ENCODE measurements at regions not wholly inside any gene's neighbourhood (a gene's known extent, or its start where the extent isn't known, plus 50 kb on each side); places are given as distances from the start of the nearest gene placed in this dataset.

DNA sequence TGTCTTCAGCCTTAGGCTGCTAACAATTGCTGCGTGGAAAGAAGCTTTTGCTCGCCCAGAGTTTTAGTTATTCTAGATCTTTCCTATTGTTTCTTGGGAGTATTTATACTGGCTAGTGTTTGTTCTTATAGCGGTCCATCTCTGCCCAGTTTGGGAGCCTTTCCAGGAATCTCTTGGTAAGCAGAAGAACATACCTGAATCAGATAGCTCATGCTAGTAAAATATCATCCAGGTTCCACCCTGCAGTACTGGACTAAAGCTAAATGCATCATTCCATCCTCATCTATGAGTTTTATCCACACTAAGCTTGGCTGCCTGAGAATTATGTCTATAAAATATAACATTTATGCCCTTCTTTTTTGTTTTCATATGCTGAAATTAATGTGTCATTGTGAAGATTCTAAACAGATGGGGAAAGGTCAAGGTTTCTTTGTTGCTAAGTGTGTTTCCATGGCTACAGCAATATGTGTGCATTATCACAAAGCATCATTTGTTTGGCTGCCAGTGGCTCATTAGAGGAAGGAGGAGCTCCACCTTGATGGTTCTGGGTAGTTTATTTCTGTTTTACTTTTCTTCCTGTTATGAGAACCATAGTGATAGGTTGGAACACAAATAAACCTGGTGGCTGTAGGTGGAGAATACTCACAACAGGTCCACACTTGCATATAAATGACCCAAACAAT, 182.8 kb downstream of the PIK3C3 start:
- no peak for DNase-seq

DNA sequence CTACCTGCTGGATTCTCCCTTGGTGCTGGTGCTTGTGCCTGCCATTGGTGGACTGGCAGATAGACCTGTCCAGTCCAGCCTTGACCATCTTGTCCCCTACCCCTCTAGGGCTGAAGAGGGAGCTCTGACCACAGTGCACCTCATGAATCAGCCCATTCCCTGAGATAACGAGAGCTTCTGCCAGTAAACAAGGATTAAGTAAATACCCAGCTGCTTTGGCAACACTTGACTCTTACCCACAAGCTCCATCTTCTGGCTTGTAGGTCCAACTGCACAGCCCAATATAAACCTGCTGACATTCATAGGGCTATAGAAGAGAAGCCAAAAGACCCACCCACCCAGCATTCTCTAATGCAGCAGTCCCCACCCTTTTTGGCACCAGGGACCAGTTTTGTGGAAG, 186.4 kb downstream of the PIK3C3 start:
- no peak for DNase-seq

- no peak for DNase-seq
These were observed 200.0 kb downstream of the PIK3C3 start for GRCh38 chr18:42155024-42155423.

DNA sequence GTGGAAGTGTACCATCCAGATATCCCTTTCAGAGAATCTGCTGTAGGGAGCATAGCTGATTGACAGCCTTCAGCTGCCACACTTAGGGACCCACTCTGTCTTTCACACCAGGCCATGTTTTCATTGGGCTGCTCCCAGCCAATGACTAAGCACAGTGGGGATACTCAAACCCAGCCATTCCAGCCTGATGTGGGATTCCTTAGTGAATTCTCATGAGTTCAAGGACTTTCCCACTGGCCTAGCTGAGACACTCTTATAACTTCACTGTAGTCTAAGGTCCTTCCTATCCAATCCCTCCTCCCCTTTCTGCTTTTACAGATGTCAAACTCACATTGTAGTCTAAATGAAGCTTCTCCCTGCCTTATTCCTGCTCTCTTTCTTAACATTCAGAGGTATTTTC, 201.2 kb downstream of the PIK3C3 start:
- no peak for DNase-seq

- no peak for DNase-seq
These were observed 202.4 kb downstream of the PIK3C3 start for GRCh38 chr18:42157420-42157819.

GRCh38 chr18:42157878-42158277, 202.8 kb downstream of the PIK3C3 start:
- no peak for DNase-seq

DNA sequence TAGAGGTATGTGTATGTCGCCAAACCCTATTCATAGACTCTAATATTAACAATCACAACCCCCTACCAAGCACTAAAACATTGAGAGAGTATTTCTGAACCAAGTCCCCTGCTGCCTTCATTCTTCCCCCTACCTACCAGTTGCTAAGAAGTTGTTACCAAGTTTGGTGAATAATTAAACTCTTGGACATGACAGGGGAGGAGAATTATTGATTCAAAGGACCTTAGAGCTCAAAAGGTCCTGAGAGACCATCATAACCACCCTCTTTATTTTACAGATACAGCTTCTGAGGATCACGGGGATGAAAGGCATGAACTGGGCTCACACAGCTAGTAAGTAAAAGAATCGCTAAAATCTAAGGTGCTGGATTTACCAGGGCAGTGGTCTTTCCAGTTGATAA, 204.1 kb downstream of the PIK3C3 start:
- no peak for DNase-seq

DNA sequence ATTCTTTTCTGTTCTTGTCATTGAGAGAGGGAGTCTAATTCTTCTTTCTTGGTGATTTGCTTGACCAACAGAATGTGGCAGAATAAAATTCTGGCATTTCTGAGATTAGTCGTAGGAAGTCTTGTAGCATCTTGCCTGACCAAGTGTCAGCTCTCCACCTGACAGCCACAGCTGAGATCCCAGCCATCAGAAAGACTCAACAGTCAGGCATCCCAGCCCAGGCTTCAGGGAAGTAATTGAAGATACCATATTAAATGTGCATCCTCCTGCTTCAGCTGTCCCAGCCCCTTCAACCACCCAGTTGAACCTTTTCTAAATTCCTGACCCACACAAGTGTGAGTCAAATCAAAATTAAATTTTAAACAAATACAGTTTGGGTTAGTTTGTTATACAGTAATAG, 208.3 kb downstream of the PIK3C3 start:
- no peak for DNase-seq

DNA sequence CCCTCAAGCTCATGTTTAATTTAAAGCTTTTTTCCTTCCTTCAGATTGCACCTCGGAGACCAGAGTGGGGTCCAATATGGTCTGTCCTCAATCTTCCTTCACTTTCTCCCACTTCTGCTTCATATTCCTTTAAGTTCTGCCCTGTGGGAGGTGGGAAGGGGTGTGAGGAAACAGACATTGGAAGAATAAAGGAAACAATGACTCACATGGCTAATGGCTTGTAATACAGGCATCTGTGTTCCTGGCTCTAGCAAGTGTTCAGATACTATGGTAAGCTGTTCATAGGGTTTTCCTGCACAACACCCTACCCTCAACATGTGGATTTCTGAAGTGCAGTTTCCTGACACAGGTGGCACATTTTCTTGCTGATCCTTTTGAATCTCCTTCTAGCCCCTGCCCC, 209.5 kb downstream of the PIK3C3 start:
- no peak for DNase-seq

GRCh38 chr18:42165922-42166513, 211.0 kb downstream of the PIK3C3 start:
- DNase-seq, result no peak

GRCh38 chr18:42168487-42168886, 213.5 kb downstream of the PIK3C3 start:
- DNase-seq, result no peak

DNA sequence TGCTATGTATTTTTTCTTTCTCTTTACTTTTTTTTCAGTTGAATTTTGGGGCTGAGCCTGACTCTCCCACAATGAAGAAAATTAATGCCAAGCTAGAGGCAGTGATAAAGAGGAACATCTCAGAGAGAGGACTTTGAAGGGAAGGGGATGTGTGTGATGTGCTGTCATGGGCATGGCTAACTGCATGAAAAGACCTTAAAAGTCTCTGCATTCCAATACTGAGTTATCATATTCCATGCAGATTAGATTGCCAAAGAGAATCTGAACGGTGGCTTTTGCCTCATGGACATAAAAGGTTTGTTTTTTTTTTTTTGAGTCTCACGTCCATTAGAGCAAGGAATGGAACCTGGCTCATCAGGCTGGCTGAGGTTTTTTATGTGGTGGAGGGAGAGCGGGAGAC, 213.9 kb downstream of the PIK3C3 start:
- DNase-seq, result no peak

DNA sequence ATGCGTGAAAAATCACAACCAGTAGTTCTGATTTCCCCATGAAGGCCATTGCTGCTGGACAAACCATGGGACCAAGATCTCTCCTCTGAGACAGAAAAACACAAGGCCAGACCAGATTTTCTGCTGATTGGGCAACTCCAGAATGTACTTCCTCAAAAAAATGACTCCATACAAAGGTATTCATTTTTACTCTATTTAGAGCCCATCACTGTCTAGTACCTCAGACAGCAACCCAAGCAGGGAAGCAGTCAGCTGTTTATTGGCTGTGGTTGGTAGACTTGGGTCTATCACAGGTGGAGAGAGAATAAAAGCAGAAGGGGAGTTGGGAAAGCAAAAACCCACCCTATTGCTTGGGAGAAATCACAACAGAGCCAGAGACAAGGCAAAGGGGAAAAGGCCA, 219.9 kb downstream of the PIK3C3 start:
- DNase-seq, result peak; percentile 35

DNA sequence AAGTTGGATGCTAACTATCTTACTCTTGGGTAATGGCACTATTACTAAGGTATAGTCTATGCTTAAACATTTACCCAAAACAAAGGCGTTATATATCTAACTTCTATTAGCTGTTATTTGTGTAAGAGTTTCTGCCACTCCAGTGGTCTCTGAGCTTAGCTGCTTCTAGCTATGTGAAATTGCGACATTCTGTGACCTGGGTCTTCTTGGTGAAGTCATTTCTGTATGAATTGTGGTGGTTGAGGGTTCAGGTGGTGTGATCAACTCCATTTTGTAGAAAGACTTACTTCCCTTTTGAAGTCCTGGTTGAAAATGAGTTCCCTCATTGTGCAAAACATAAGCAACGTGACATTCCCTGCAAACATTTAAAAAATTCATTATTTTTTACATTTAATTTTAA, 221.6 kb downstream of the PIK3C3 start:
- DNase-seq, result no peak

- DNase-seq, result no peak
These were observed 222.4 kb downstream of the PIK3C3 start for GRCh38 chr18:42177390-42177789.

GRCh38 chr18:42178376-42179080, 223.5 kb downstream of the PIK3C3 start:
- DNase-seq, result no peak

DNA sequence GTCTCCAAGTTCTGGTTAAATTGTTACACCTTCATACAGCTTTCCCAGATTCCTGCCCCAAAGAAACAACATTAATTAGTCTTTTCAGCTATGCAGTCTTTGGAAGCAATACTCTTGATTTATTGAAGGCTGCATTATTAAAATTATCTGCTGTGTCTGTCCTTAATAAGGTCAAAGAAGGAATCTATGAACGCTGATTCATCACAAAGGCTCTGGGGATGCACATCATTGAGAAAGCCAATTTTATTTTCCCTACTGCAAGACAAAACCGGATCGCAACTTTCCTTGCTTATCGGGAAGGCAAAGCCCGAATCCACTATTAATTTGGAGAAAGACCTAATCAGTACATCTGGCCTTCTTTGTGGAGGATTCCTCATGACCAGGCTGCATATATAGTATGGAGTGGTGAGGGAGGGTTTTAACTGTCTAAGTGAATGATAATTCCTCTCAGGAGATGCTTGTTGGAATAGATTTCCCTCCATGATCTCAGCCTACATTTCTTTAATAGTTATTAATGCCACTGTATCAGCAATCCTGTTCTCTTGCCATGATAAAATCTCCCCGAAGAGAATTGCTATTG, 224.6 kb downstream of the PIK3C3 start:
- no peak for DNase-seq

DNA sequence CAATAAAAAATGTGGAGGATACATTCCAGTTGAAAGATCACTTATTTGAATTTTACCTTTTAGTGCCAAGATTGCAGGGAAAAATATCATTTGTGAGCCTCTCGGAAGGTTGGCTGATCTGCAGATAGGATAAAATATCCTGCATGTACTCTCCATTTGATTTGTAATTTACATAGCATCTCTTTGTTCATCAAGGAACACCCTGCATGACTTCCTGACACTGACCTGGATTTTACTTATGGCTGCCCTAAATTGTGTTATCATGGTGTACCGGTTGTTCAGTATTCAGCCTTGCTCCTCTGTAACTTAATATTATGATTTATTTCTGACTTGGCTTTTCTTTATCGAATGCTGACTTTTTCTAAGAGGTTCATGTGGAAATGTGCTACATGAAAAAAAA, 226.4 kb downstream of the PIK3C3 start:
- no peak for DNase-seq

GRCh38 chr18:42182728-42183700, 228.0 kb downstream of the PIK3C3 start:
- no peak for DNase-seq

GRCh38 chr18:42183746-42184145, 228.7 kb downstream of the PIK3C3 start:
- no peak for DNase-seq

DNA sequence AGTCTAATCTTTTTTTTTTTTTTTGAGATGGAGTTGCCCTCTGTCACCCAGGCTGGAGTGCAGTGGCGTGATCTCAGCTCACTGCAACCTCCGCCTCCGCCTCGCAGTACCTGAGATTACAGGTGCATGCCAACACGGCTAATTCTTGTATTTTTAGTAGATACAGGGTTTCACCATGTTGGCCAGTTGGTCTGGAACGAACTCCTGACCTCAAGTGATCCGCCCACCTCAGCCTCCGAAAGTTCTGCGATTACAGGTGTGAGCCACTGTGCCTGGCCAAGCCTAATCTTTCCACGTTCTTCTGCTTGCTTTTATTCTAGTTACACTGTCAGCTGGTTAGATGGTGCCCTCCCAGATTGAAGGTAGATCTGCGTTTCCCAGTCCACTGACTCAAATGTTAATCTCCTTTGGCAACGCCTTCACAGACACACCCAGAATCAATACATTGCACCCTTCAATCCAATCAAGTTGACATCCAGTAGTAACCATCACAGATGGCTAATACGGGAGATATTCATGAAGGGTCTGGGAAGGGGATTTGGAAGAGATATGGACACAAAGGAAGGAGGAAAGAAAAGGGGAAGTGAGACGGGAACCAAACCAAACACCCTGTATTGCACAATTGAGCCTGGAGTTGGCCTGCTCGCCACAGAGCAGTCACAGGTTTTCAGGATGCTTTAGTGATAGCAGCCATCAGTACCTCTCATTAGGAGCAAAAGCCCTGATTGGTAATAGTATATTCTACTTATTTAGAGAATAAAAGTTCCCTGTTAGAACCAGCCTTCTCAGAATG, 229.8 kb downstream of the PIK3C3 start:
- DNase-seq, result no peak

- no peak for DNase-seq
These were observed 230.5 kb downstream of the PIK3C3 start for GRCh38 chr18:42185486-42185885.
